ENCODE measurements at regions not wholly inside any gene's neighbourhood (a gene's known extent, or its start where the extent isn't known, plus 50 kb on each side); places are given as distances from the start of the nearest gene placed in this dataset.

- no peak for DNase-seq (ENCODE audit: low read depth)
- no peak overlapping the region for H3K4me3 ChIP-seq (ENCODE audit: low read depth, low read length)
- TF ChIP-seq CTCF (conservative IDR thresholded peaks at IDR 0.05; ENCODE audit: low read depth, low read length), result no peak
These were observed 293.7 kb downstream of the BTG1 start for GRCh38 chr12:91851741-91852477.

DNA sequence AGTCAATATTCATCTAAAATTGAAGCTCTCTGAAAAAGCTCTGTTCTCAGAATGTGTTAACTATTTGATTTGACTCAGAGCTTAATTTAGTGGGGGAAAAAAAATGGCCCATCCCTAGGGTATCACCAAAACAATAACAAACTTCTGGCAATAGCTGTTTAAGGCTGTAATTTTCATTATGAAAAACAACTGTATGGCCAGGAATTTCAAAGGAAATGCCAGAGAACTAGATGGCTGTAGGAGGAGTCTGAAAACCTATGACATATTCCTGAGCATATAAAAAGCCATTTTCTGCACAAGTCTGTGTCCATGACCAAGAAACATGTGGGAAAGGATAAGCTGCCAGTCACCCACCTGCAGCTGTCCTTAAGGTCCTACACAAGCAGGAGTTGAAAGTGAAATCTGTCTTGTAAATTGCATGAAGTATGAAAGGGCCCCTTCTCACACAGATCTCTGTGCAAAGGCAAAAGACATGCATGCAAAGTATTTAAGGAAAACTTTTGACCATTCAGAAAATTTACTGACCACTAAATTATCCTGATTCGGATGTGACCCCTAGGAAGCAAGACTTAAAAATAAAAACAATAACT, 299.1 kb downstream of the BTG1 start:
- no peak for DNase-seq (ENCODE audit: low read depth)
- no peak for TF ChIP-seq CTCF (conservative IDR thresholded peaks at IDR 0.05; ENCODE audit: low read depth, low read length)

DNA sequence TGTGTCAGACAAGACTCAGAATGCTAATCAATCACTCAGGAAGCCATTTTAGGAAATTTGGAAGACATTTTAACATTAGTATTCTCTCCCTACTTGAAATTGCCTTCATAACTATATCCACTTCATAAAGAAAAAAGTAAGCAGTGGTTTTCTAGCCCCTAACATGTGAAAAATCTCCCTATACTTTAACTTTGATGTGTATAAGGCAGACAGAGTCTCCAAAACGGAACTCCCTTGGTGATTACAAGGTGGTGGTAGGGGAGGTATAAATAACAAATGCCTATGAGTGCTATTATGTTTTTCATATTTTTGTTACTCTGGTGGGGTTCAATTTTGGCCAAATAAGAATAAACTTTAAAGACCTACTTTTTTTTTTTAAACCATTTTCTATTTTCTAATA, 300.3 kb downstream of the BTG1 start:
- H3K4me3 ChIP-seq (ENCODE audit: low read depth, low read length), result no peak overlapping the region
- DNase-seq (ENCODE audit: low read depth), result no peak
- TF ChIP-seq CTCF (conservative IDR thresholded peaks at IDR 0.05; ENCODE audit: low read depth, low read length), result no peak

More for the DNA sequence above, 299.1 kb downstream of the BTG1 start:
- H3K4me3 ChIP-seq (ENCODE audit: low read depth, low read length), result no peak overlapping the region

- no peak for TF ChIP-seq CTCF (conservative IDR thresholded peaks at IDR 0.05; ENCODE audit: low read depth, low read length)
These were observed 303.8 kb downstream of the BTG1 start for GRCh38 chr12:91841822-91842221.

GRCh38 chr12:91836696-91837095, 308.9 kb downstream of the BTG1 start:
- no peak for DNase-seq (ENCODE audit: low read depth)
- H3K4me3 ChIP-seq (ENCODE audit: low read depth, low read length), result no peak overlapping the region
- no peak for TF ChIP-seq CTCF (conservative IDR thresholded peaks at IDR 0.05; ENCODE audit: low read depth, low read length)

More at GRCh38 chr12:91841822-91842221, 303.8 kb downstream of the BTG1 start:
- no peak overlapping the region for H3K4me3 ChIP-seq (ENCODE audit: low read depth, low read length)
- no peak for DNase-seq (ENCODE audit: low read depth)

GRCh38 chr12:91836264-91836663, 309.4 kb downstream of the BTG1 start:
- no peak overlapping the region for H3K4me3 ChIP-seq (ENCODE audit: low read depth, low read length)
- no peak for DNase-seq (ENCODE audit: low read depth)
- TF ChIP-seq CTCF (conservative IDR thresholded peaks at IDR 0.05; ENCODE audit: low read depth, low read length), result no peak

GRCh38 chr12:91835693-91836092, 310.0 kb downstream of the BTG1 start:
- H3K4me3 ChIP-seq (ENCODE audit: low read depth, low read length), result no peak overlapping the region
- TF ChIP-seq CTCF (conservative IDR thresholded peaks at IDR 0.05; ENCODE audit: low read depth, low read length), result no peak
- DNase-seq (ENCODE audit: low read depth), result no peak
